Cerebellar nuclear complex (tissue), 1 donor: ENCODE measurements at regions not wholly inside any gene's neighbourhood (a gene's known extent, or its start where the extent isn't known, plus 50 kb on each side); places are given as distances from the start of the nearest gene placed in this dataset.

Source experiments
- DNase-seq, 2 experiments: peaks; one replicate each; lab custom pipeline; 2025; lab: John Stamatoyannopoulos, UW

DNA sequence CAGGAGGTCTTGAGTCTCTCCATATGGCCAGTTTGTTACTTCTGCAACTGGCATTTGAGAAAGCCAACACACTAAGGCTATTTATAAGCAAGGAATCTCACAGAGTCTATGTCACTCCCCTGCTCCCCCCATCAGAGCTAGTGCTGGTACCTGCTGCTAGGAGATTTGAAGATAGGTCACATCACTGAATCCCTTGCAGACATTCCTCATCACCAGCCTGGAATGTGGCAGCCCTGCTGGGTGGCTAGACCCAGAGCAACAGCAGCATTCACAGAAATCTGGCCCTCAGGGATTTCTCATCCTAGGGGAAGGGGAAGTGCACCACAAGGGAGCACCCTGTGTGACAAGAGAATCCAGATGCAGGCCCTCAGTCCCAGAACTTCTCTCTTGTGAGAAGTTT is 672.1 kb downstream of the HACE1 start:
- no peak for DNase-seq

- DNase-seq: no peak
These were observed 672.9 kb downstream of the HACE1 start for GRCh38 chr6:104186831-104187230.

- no peak for DNase-seq
These were observed 675.8 kb downstream of the HACE1 start for GRCh38 chr6:104183816-104184435.

- no peak for DNase-seq
These were observed 676.9 kb downstream of the HACE1 start for GRCh38 chr6:104182811-104183210.

GRCh38 chr6:104173668-104174067 is 686.1 kb downstream of the HACE1 start:
- no peak for DNase-seq

DNA sequence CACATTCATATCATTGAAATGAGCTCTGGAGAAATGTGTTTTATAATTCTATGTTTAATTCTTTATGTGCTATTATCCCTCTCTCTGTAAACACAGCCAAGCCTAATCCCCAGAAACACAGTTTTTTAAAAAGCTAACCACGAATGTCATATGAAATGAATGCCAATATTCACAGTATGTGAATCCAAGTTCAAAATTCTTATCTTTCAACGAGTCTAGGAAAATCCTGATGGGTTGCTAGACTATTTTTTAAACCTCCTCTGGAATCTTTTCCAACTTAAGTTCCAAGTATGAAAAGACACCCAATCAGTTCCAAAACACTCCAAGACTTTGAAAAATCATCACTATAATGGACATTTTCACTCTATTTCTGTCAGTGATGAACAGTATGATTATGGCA is 689.3 kb downstream of the HACE1 start:
- no peak for DNase-seq

DNA sequence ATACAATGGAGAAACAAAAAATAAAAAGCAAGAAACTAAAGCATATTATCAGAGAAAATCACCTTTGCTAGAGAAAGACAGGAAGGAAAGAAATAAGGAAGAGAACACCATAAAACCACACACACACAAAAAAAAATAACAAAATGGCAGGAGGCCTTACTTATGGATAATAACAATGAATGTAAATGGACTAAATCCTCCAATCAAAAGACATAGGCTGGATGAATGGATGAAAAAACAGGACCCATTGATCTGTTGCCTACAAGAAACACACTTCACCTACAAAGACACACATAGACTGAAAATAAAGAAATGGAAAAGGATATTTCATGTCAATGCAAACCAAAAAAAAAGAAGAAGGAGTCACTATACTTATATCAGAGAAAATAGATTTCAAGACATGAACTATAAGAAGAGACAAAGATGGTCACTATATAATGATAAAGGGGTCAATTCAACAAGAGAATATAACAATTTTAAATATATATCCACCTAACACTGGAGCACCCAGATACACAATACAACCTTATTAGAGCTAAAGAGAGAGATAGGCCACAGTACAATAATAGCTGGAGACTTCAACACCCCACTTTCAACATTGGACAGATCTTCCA is 693.6 kb downstream of the HACE1 start:
- DNase-seq: no peak

DNA sequence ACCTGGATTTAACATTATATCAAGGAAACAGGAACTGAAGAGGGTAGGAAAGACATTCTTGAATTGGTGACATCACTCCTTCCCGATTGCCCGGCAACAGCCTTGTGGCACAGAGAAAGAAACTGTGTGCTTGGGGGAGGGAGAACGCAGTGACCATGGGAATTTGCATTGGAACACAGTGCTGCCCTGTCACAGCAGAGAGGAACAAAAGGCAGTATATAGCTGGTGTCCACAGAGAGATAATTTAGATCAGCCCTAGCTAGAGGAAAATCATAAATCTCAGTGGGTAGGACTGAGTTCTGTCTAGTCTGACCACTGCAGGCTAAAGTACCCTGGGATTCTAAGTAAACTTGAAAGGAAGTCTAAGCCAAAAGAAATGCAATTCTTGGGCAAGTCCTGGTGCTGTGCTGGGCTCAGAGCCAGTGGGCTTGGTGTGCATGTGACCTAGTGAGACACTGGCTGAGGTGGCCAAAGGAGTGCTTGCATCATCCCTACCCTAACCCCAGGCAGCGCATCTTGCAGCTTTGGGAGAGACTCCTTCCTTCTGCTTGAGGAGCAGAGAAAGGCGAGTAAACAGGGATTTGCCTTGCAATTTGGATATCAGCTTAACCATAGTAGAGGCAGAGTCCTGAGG is 697.6 kb downstream of the HACE1 start:
- no peak for DNase-seq

- DNase-seq: no peak
These were observed 700.6 kb downstream of the HACE1 start for GRCh38 chr6:104159045-104159618.

DNA sequence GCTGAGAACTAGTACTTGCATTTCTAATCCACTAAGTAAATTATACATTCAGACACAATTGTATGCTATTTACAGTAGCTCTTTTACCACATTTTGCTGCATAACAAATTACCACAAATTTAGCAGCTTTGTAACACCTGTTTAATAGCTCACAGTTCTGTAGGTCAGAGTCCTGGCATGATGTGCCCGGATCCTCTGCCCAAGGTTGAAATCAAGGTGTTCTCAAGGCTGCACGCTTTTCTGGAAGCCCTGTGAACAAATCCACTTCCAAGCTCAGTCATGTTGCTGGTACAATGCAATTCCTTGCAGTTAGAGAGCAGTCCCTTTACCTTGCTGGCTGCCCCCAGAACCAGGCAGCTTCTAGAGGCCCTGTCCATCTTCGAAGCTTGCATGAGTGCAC is 716.0 kb downstream of the HACE1 start:
- DNase-seq: no peak

- no peak for DNase-seq
These were observed 724.8 kb downstream of the HACE1 start for GRCh38 chr6:104134876-104135275.

DNA sequence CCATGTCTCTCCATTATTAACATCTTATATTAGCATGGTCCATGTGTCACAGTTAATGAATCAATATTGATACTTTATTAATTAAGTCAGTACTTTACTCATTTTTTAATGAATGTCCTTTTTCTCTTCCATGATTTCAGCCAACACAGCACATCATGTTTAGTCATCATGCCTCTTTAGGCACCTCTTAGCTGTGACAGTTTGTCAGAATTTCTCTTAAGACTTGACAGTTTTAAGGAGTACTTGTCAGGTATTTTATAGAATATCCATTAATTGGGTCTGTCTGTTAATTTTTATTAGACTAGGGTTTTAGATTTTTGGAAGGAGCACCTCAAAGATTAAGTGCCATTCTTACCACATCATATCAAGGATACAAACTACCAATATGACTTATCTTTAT is 729.4 kb downstream of the HACE1 start:
- DNase-seq: no peak

DNA sequence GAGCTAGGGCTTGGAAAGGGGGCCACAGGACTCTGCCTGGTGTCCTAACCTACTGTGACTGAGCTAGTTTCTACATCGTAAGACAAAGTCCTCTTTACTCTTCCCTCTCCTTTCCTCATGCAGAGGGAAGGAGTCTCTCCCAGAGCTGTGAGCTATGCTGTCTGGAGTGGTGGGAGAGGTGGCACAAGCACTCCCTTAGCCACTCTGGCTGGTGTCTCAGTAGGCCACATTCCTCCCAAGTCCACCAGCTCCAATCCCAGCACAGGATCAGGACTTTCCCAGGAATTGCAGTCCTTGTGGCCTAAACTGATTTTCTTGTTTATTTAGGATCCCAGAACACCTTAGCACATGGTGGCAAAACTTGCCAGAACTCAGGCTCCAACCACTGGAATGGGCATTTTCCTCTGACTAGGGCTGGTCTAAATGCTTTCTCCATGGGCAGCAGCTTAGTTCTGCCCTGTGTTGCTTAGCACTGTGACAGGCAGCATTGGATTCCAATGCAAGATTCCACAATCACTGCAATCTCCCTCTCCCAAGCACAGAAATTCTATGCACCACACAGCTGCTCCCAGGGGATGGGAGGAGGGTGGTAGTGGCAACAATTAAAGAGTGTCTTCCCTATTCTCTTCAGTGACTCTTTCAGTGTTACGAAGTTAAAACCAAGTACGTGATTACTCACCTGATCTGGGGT is 733.3 kb downstream of the HACE1 start:
- DNase-seq: no peak

- DNase-seq: no peak
These were observed 736.5 kb downstream of the HACE1 start for GRCh38 chr6:104123227-104123626.

DNA sequence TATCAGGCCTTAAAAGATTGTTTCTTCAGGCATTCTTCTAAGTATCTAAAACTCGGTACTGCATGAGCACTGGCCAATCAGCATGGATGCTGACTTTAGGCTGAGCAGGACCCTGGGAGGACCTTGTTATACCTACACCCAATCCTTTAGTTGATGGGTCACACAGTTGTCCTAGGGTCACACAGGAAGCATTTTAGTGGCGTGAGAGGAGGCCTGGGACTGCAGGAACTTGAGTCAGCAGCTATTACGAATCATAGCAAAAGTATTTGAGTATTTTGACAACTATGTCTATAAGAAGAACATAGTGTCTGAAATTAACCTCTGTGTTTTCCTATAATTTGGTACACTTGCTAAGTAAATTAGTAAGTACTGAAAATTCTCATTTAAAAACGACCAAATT is 741.4 kb downstream of the HACE1 start:
- DNase-seq: no peak

DNA sequence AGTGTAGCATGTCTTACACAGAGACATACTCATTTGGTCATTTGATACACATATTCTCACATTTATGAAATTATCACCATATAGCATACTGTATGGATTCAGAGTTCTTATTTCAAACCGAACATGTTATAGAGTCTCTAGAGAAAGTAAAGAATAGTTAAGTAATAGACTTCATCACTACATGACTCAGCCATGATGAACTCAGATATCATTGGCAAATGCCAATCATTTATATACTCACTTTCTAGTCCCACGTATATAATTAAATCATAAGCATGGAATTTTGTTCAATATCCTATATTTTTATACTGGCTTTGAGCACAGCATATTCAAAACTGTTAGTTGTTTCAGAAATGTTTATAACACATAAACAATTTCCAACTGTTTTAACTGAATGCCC is 749.9 kb downstream of the HACE1 start:
- DNase-seq: no peak

- no peak for DNase-seq
These were observed 751.1 kb downstream of the HACE1 start for GRCh38 chr6:104108634-104109033.

DNA sequence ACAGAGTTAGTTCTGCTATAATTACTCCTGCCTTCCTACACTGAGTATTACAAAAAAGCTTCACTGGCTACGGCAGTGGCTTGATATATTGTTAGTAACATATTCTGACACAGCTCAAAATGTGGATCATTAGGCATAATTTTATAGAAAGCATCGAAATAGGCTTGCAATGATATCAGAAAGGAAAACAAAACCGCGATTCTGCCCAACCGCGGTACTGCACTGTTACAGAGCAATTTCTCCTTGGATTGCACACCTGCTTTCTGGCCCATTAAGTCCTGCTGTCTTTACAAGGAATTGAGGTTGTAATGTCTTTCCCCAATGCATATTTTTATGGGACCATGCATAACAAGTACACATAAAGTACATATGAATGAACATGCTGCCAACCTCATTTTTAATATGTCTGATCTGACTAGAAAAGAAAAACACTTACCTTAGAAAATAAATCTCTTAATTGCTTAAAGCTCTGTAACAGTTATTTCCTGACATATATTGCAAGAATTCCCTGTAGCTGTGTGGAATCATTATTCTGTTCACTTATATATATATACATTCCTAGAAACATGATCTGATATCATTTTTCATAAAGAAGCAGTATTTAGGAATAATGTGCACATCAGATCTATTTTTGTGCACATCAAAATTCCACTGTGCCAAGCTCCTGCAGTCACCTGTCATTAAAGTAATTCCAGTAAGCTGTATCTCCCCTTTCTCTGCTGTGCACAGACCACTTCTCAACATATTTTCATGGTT is 763.9 kb downstream of the HACE1 start:
- DNase-seq: no peak

- DNase-seq: no peak
These were observed 772.0 kb downstream of the HACE1 start for GRCh38 chr6:104087765-104088164.

- no peak for DNase-seq
These were observed 791.4 kb downstream of the HACE1 start for GRCh38 chr6:104068281-104068680.

DNA sequence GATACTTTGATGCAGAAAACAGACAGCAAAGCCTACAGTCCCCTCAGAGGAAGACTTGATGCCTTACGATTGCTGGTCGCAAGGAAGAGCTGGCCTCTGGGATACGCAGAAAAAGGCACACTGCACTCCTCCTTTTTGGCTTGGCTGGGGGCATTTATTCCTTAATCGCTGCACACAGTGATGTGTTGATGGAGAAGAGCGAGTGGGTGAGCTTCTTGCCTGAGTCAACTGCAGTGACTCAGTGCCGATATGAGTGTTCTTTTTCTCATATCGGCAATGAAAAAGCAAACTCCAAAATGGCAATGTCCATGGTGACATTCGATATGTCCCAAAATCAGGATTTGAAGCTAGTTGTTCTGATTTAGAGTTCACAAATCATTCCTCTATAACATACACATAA is 794.8 kb downstream of the HACE1 start:
- DNase-seq: no peak

- no peak for DNase-seq
These were observed 809.3 kb downstream of the HACE1 start for GRCh38 chr6:104050455-104050854.
